ENCODE measurements at regions not wholly inside any gene's neighbourhood (a gene's known extent, or its start where the extent isn't known, plus 50 kb on each side); places are given as distances from the start of the nearest gene placed in this dataset.

- H3K27me3 ChIP-seq (ENCODE audit: control insufficient read depth, insufficient read depth, low read length) = no peaks in the 10 kb centered on the region
- H2BK5ac ChIP-seq (ENCODE audit: low read depth, low read length, poor library complexity, severe bottlenecking) = no peak overlapping the region
- no peak overlapping the region for H3K4me3 ChIP-seq (ENCODE audit: insufficient read depth, low read depth, low read length)
- no peak overlapping the region for H2AFZ ChIP-seq (replicated peaks; ENCODE audit: low read length, poor library complexity)
- H3K27ac ChIP-seq (ENCODE audit: insufficient read depth, low read length) = no peak overlapping the region
- no peaks in the 10 kb centered on the region for H3K9me3 ChIP-seq (ENCODE audit: control insufficient read depth, insufficient read depth, low read length)
- H2AK9ac ChIP-seq (replicated peaks; ENCODE audit: low read depth, low read length, poor library complexity) = no peak overlapping the region
- H2BK20ac ChIP-seq (ENCODE audit: low read depth, low read length) = no peak overlapping the region
- no peak overlapping the region for H3K14ac ChIP-seq (replicated peaks; ENCODE audit: low read depth, low read length)
- dilution Hi-C loops (cut with HindIII; ENCODE audit: low sequenced_read_pairs, unreplicated experiment) = no loop called here
- no peak overlapping the region for H3K18ac ChIP-seq (ENCODE audit: low read depth, low read length)
- H4K5ac ChIP-seq (ENCODE audit: low read depth, low read length) = no peak overlapping the region
- H2AK5ac ChIP-seq (ENCODE audit: low read depth, low read length) = no peak overlapping the region
- H3K9me1 ChIP-seq (ENCODE audit: insufficient read depth, low read length) = no peaks in the 10 kb centered on the region
- H2BK120ac ChIP-seq (ENCODE audit: low read depth, low read length) = no peak overlapping the region
- no peak overlapping the region for H3K23ac ChIP-seq (ENCODE audit: low read depth, low read length)
- H4K91ac ChIP-seq (ENCODE audit: insufficient read depth, low read depth, low read length) = no peak overlapping the region
- H3K36me3 ChIP-seq (ENCODE audit: control insufficient read depth, insufficient read depth, low read length) = no peaks in the 10 kb centered on the region
- no peak overlapping the region for H4K8ac ChIP-seq (ENCODE audit: low read depth in 2 of 2, low read length in 2 of 2)
- intact Hi-C loops (cut with micrococcal nuclease) = no loop called here
- H3K4me2 ChIP-seq (ENCODE audit: low read depth, low read length) = no peak overlapping the region
- in situ Hi-C loops (cut with MboI; ENCODE audit: low sequenced_read_pairs) = no loop called here
- CTCF ChIA-PET = no interaction called here
- no peak for TF ChIP-seq ELK1 (IDR thresholded peaks at IDR 0.05; ENCODE audit: borderline replicate concordance, low read depth, low read length)
- TF ChIP-seq, protein P1, sequence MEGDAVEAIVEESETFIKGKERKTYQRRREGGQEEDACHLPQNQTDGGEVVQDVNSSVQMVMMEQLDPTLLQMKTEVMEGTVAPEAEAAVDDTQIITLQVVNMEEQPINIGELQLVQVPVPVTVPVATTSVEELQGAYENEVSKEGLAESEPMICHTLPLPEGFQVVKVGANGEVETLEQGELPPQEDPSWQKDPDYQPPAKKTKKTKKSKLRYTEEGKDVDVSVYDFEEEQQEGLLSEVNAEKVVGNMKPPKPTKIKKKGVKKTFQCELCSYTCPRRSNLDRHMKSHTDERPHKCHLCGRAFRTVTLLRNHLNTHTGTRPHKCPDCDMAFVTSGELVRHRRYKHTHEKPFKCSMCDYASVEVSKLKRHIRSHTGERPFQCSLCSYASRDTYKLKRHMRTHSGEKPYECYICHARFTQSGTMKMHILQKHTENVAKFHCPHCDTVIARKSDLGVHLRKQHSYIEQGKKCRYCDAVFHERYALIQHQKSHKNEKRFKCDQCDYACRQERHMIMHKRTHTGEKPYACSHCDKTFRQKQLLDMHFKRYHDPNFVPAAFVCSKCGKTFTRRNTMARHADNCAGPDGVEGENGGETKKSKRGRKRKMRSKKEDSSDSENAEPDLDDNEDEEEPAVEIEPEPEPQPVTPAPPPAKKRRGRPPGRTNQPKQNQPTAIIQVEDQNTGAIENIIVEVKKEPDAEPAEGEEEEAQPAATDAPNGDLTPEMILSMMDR (conservative IDR thresholded peaks at IDR 0.05; ENCODE audit: low read depth, low read length) = no peak
- no peak for TF ChIP-seq MXI1 (IDR thresholded peaks at IDR 0.05; ENCODE audit: borderline replicate concordance, low read depth, low read length)
- no peak for TF ChIP-seq RAD21 (IDR thresholded peaks at IDR 0.05; ENCODE audit: low read length)
- no peak for TF ChIP-seq CHD1 (IDR thresholded peaks at IDR 0.05; ENCODE audit: low read depth, low read length)
- TF ChIP-seq RCOR1 (IDR thresholded peaks at IDR 0.05; ENCODE audit: insufficient replicate concordance, low read length) = no peak
- TF ChIP-seq FOS (IDR thresholded peaks at IDR 0.05; ENCODE audit: low read depth, low read length) = no peak
- DNase-seq = no peak
- no peak overlapping the region for H3K4ac ChIP-seq (ENCODE audit: low read depth, low read length)
- no peaks in the 10 kb centered on the region for H4K20me1 ChIP-seq (ENCODE audit: insufficient read depth, low read length)
- H3K56ac ChIP-seq (ENCODE audit: extremely low read depth, insufficient read depth, low read length) = no peak overlapping the region
- POLR2A ChIA-PET (ENCODE audit: unreplicated experiment) = no interaction called here
- no peaks in the 10 kb centered on the region for H3K79me1 ChIP-seq (ENCODE audit: low read depth in 1 of 2, low read length in 2 of 2)
- 98% methylated on average over 7 of the region's 14 CpGs; no CpG with 5 or more reads in 1 of the 2 experiments for WGBS, 2 experiments (ENCODE audit: extremely low coverage in 2 of 2, insufficient read length in 1 of 2)
- no TSS peak for BruUV-seq (replicated peaks)
- H2BK15ac ChIP-seq (ENCODE audit: low read depth, low read length) = no peak overlapping the region
- no peak overlapping the region for H3K9ac ChIP-seq (ENCODE audit: low read depth, low read length)
- no peak for ATAC-seq (ENCODE audit: low read depth)
- H3K4me1 ChIP-seq (ENCODE audit: control insufficient read depth, insufficient read depth, low read length) = no peaks in the 10 kb centered on the region
These were observed 1899.4 kb downstream of the PCDH9 start for GRCh38 chr13:65330691-65331090.
